H9 (cell line): ENCODE measurements at regions not wholly inside any gene's neighbourhood (a gene's known extent, or its start where the extent isn't known, plus 50 kb on each side); places are given as distances from the start of the nearest gene placed in this dataset.

Experiments used
- DNase-seq: peaks from one replicate; pipeline ENCODE4 v3.0.0-alpha.2; 2017
- H2AFZ ChIP-seq: one replicate; pipeline ENCODE4 v1.6.1; 2013; ENCODE audit warnings: mild to moderate bottlenecking, low read length, control low read depth, moderate library complexity
- H2AK5ac ChIP-seq: 2 replicates; pipeline ENCODE4 v1.6.1; 2013; ENCODE audit warnings: low read length, control low read depth, mixed read lengths; ENCODE audit not compliant: insufficient read length
- H2BK120ac ChIP-seq: one replicate; pipeline ENCODE4 v1.6.1; 2013; ENCODE audit warnings: low read depth, mild to moderate bottlenecking, low read length, control low read depth, inconsistent platforms; ENCODE audit not compliant: poor library complexity, severe bottlenecking
- H2BK12ac ChIP-seq: 2 replicates; pipeline ENCODE4 v1.6.1; 2013; ENCODE audit warnings: low read length, control low read depth, mixed read lengths, low read depth; ENCODE audit not compliant: insufficient read length
- H2BK15ac ChIP-seq: 2 replicates; pipeline ENCODE4 v1.6.1; 2013; ENCODE audit warnings: low read depth, low read length, control low read depth
- H2BK20ac ChIP-seq: one replicate; pipeline ENCODE4 v1.6.1; 2013; ENCODE audit warnings: low read depth, mild to moderate bottlenecking, low read length, control low read depth, inconsistent platforms; ENCODE audit not compliant: poor library complexity, severe bottlenecking
- H2BK5ac ChIP-seq: 2 replicates; pipeline ENCODE4 v1.6.1; 2013; ENCODE audit warnings: low read length, control low read depth, mixed read lengths; ENCODE audit not compliant: insufficient read length
- H3K14ac ChIP-seq: 2 replicates; pipeline ENCODE4 v1.6.1; 2013; ENCODE audit warnings: low read length, control low read depth; ENCODE audit not compliant: insufficient read depth
- H3K18ac ChIP-seq: 2 replicates; pipeline ENCODE4 v1.6.1; 2013; ENCODE audit warnings: low read depth, mild to moderate bottlenecking, mixed read lengths, low read length, control low read depth; ENCODE audit not compliant: insufficient read length
- H3K23ac ChIP-seq: 2 replicates; pipeline ENCODE4 v1.6.1; 2013; ENCODE audit warnings: low read length, control low read depth, mixed read lengths, low read depth; ENCODE audit not compliant: insufficient read length
- H3K23me2 ChIP-seq: 2 replicates; pipeline ENCODE4 v1.6.1; 2013; ENCODE audit warnings: low read depth, mild to moderate bottlenecking, mixed read lengths, low read length, control low read depth; ENCODE audit not compliant: insufficient read length, poor library complexity, severe bottlenecking
- H3K27ac ChIP-seq: 2 replicates; pipeline ENCODE4 v1.5.1; 2013; ENCODE audit warnings: low read length, control low read depth, mixed read lengths, low read depth; ENCODE audit not compliant: insufficient read length
- H3K27me3 ChIP-seq: 2 replicates; pipeline ENCODE4 v1.6.1; 2013; ENCODE audit warnings: low read length, control low read depth, inconsistent platforms; ENCODE audit not compliant: insufficient read depth
- H3K4ac ChIP-seq: 2 replicates; pipeline ENCODE4 v1.6.1; 2013; ENCODE audit warnings: low read depth, mild to moderate bottlenecking, control low read depth, inconsistent platforms, low read length, moderate library complexity
- H3K4me1 ChIP-seq: 2 replicates; pipeline ENCODE4 v1.6.1; 2013; ENCODE audit warnings: low read length, control low read depth, inconsistent platforms; ENCODE audit not compliant: insufficient read depth
- H3K4me2 ChIP-seq: 2 replicates; pipeline ENCODE4 v1.6.1; 2013; ENCODE audit warnings: low read length, control low read depth, mixed read lengths; ENCODE audit not compliant: insufficient read length, insufficient read depth
- H3K56ac ChIP-seq: 2 replicates; pipeline ENCODE4 v1.6.1; 2013; ENCODE audit warnings: low read depth, mild to moderate bottlenecking, mixed read lengths, low read length, control low read depth; ENCODE audit not compliant: insufficient read length
- H3K79me1 ChIP-seq: 2 replicates; pipeline ENCODE4 v1.6.1; 2013; ENCODE audit warnings: low read depth, mild to moderate bottlenecking, moderate library complexity, low read length, control low read depth, inconsistent platforms; ENCODE audit not compliant: insufficient read depth, poor library complexity, severe bottlenecking
- H3K79me2 ChIP-seq: 2 replicates; pipeline ENCODE4 v1.6.1; 2013; ENCODE audit warnings: low read length, control low read depth, inconsistent platforms; ENCODE audit not compliant: insufficient read depth
- H3K9ac ChIP-seq: 2 replicates; pipeline ENCODE4 v1.6.1; 2013; ENCODE audit warnings: low read length, control low read depth, mixed read lengths; ENCODE audit not compliant: insufficient read length; ENCODE audit errors: extremely low read depth
- H3K9me3 ChIP-seq: one replicate; pipeline ENCODE4 v1.6.1; 2013; ENCODE audit warnings: low read depth, low read length, inconsistent platforms; ENCODE audit not compliant: control insufficient read depth
- H3T11ph ChIP-seq: one replicate; pipeline ENCODE4 v1.6.1; 2013; ENCODE audit warnings: mild to moderate bottlenecking, low read length, control low read depth, inconsistent platforms
- H4K20me1 ChIP-seq: one replicate; pipeline ENCODE4 v1.6.1; 2013; ENCODE audit not compliant: control insufficient read depth, insufficient read length, insufficient read depth
- H4K5ac ChIP-seq: 2 replicates; pipeline ENCODE4 v1.6.1; 2013; ENCODE audit warnings: low read depth, mild to moderate bottlenecking, mixed read lengths, low read length, control low read depth; ENCODE audit not compliant: insufficient read length
- H4K8ac ChIP-seq: replicated peaks from 2 replicates; pipeline ENCODE4 v1.6.1; 2013; ENCODE audit warnings: low read length, control low read depth, mixed read lengths, low read depth; ENCODE audit not compliant: insufficient read length
- H4K91ac ChIP-seq: 2 replicates; pipeline ENCODE4 v1.6.1; 2013; ENCODE audit warnings: low read depth, mild to moderate bottlenecking, moderate library complexity, mixed read lengths, low read length, control low read depth; ENCODE audit not compliant: insufficient read length
- H3K27ac Mint-ChIP-seq, 3 experiments: 2 replicates in 2 of 3; 3 replicates in 1 of 3; pipeline ENCODE4 v1.8.0; 2020 to 2021; ENCODE audit warnings: mixed read lengths in 3 of 3, mild to moderate bottlenecking in 1 of 3, moderate library complexity in 1 of 3
- H3K27me3 Mint-ChIP-seq: 2 replicates; pipeline ENCODE4 v1.8.0; 2021; ENCODE audit warnings: low read depth, mild to moderate bottlenecking, moderate library complexity, mixed read lengths
- H3K36me3 Mint-ChIP-seq, 3 experiments: 2 replicates in 2 of 3; 3 replicates in 1 of 3; pipeline ENCODE4 v1.8.0; 2020 to 2021; ENCODE audit warnings: low read depth in 3 of 3, mixed read lengths in 3 of 3; ENCODE audit not compliant: insufficient read depth in 1 of 3
- H3K4me1 Mint-ChIP-seq, 2 experiments: 2 replicates each; pipeline ENCODE4 v1.8.0; 2020; ENCODE audit warnings: mixed read lengths in 2 of 2
- H3K4me3 Mint-ChIP-seq, 2 experiments: 2 replicates in 1 of 2; 3 replicates in 1 of 2; pipeline ENCODE4 v1.8.0; 2020 to 2021; ENCODE audit warnings: mild to moderate bottlenecking in 2 of 2, mixed read lengths in 2 of 2, moderate library complexity in 1 of 2
- H3K9me3 Mint-ChIP-seq, 2 experiments: 2 replicates in 1 of 2; 3 replicates in 1 of 2; pipeline ENCODE4 v1.8.0; 2020; ENCODE audit warnings: mild to moderate bottlenecking in 2 of 2, mixed read lengths in 2 of 2, moderate library complexity in 1 of 2
- TF ChIP-seq, protein P1 (sequence below): fragments of 200-600 bp; sonication (generic); conservative IDR thresholded peaks from 3 replicates; pipeline ENCODE4 v1.8.0; 2021; ENCODE audit warnings: antibody characterized with exemption, mild to moderate bottlenecking

DNA sequence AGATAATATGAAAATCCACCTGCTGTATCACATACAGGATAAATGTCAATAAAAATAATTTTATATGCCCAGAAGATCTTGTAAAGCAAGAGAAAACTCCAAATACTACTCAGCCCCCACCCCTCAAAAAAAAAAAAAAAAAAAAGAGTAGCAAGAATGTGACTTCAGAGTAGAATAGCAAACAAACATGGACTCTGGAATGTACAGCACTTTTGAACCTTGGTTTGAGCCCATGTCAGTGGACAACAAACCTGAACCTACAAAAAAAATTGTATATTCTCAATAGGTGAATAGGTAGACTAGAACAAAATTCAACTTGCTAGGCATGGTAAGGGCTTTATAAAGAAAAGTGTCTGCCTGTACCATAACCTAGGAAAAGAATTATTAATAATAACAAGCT, 428.0 kb downstream of the SLITRK6 start:
- Histone ChIP-seq H4K5ac (no peak overlapping the region), H3K4me2 (no peak overlapping the region), H2BK15ac (no peak overlapping the region), H2BK120ac (no peak overlapping the region), H4K20me1 (no peaks in the 10 kb centered on the region), H2AK5ac (no peak overlapping the region), H3T11ph (no peak overlapping the region), H4K8ac (no peak overlapping the region), H3K9me3 (no peaks in the 10 kb centered on the region), H3K9ac (no peak overlapping the region), H3K14ac (no peak overlapping the region), H3K27ac (no peak overlapping the region), H4K91ac (no peak overlapping the region), H3K4ac (no peak overlapping the region), H3K27me3 (no peaks in the 10 kb centered on the region), H3K56ac (no peak overlapping the region), H2BK20ac (no peak overlapping the region), H3K79me1 (no peaks in the 10 kb centered on the region), H3K4me1 (no peaks in the 10 kb centered on the region), H2BK12ac (no peak overlapping the region), H2AFZ (no peak overlapping the region), H3K23me2 (no peaks in the 10 kb centered on the region), H3K23ac (no peak overlapping the region), H3K79me2 (no peaks in the 10 kb centered on the region), H3K18ac (no peak overlapping the region), H2BK5ac (no peak overlapping the region)
- DNase-seq, result no peak
- no peak overlapping the region for H3K27ac Mint-ChIP-seq
- no peaks in the 10 kb centered on the region for H3K27me3 Mint-ChIP-seq
- H3K4me3 Mint-ChIP-seq, result no peak overlapping the region
- H3K36me3 Mint-ChIP-seq, result no peaks in the 10 kb centered on the region
- no peaks in the 10 kb centered on the region for H3K4me1 Mint-ChIP-seq
- TF ChIP-seq, protein P1, sequence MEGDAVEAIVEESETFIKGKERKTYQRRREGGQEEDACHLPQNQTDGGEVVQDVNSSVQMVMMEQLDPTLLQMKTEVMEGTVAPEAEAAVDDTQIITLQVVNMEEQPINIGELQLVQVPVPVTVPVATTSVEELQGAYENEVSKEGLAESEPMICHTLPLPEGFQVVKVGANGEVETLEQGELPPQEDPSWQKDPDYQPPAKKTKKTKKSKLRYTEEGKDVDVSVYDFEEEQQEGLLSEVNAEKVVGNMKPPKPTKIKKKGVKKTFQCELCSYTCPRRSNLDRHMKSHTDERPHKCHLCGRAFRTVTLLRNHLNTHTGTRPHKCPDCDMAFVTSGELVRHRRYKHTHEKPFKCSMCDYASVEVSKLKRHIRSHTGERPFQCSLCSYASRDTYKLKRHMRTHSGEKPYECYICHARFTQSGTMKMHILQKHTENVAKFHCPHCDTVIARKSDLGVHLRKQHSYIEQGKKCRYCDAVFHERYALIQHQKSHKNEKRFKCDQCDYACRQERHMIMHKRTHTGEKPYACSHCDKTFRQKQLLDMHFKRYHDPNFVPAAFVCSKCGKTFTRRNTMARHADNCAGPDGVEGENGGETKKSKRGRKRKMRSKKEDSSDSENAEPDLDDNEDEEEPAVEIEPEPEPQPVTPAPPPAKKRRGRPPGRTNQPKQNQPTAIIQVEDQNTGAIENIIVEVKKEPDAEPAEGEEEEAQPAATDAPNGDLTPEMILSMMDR, result no peak
- H3K9me3 Mint-ChIP-seq, result no peaks in the 10 kb centered on the region
